Adrenal gland (tissue), 5 donors: ENCODE measurements at regions not wholly inside any gene's neighbourhood (a gene's known extent, or its start where the extent isn't known, plus 50 kb on each side); places are given as distances from the start of the nearest gene placed in this dataset.

ENCODE experiments used
- CTCF ChIP-seq, 6 experiments: fragments of 450-650 bp in 4 of 6; fragments of 200-600 bp in 2 of 6; sonication (generic) in 1 of 6; IDR thresholded peaks; 1 replicate in 5 of 6; 2 replicates in 1 of 6; pipeline versions ENCODE4 v1.5.1 to v1.8.0; 2016 to 2021; ENCODE audit warnings: antibody characterized with exemption in 6 of 6, mild to moderate bottlenecking in 2 of 6, moderate library complexity in 1 of 6
- POLR2A ChIP-seq, 2 donors: fragments of 450-650 bp; IDR thresholded peaks; one replicate each; pipeline ENCODE4 v1.6.1; 2017; ENCODE audit warnings: antibody characterized with exemption in 2 of 2, mild to moderate bottlenecking in 2 of 2, moderate library complexity in 1 of 2
- donor health status: DM: no; HTN: no; CAD: no.

- TF ChIP-seq POLR2A (IDR thresholded peaks at IDR 0.05) (no peak), CTCF (IDR thresholded peaks at IDR 0.05) (no peak)
These were observed 130.6 kb downstream of the TBX18 start for GRCh38 chr6:84633771-84634170.
